ENCODE measurements at regions not wholly inside any gene's neighbourhood (a gene's known extent, or its start where the extent isn't known, plus 50 kb on each side); places are given as distances from the start of the nearest gene placed in this dataset.

GRCh38 chr13:80214050-80214449 is 126.9 kb downstream of the SPRY2 start:
- TF ChIP-seq, protein P1, sequence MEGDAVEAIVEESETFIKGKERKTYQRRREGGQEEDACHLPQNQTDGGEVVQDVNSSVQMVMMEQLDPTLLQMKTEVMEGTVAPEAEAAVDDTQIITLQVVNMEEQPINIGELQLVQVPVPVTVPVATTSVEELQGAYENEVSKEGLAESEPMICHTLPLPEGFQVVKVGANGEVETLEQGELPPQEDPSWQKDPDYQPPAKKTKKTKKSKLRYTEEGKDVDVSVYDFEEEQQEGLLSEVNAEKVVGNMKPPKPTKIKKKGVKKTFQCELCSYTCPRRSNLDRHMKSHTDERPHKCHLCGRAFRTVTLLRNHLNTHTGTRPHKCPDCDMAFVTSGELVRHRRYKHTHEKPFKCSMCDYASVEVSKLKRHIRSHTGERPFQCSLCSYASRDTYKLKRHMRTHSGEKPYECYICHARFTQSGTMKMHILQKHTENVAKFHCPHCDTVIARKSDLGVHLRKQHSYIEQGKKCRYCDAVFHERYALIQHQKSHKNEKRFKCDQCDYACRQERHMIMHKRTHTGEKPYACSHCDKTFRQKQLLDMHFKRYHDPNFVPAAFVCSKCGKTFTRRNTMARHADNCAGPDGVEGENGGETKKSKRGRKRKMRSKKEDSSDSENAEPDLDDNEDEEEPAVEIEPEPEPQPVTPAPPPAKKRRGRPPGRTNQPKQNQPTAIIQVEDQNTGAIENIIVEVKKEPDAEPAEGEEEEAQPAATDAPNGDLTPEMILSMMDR (conservative IDR thresholded peaks at IDR 0.05) = no peak
- no peak overlapping the region for H3K27ac ChIP-seq

DNA sequence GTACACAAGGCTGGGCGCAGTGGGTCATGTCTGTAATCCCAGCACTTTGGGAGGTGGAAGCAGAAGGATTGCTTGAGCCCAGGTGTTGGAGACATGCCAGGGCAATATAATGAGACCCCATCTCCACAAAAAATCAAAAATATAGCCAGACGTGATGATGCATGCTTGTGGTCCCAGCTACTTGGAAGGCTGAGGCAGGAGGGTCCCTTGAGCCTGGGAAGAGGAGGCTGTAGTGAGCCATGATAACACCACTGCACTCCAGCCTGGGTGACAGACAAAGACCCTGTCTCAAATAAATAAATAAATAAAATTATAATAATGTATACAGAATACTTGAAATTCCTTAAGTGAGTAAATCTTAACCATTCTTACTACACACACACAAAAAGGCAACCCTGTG is 127.7 kb downstream of the SPRY2 start:
- TF ChIP-seq, protein P1 (conservative IDR thresholded peaks at IDR 0.05) = no peak
- no peak overlapping the region for H3K27ac ChIP-seq

- TF ChIP-seq, protein P1 (conservative IDR thresholded peaks at IDR 0.05) = no peak
- H3K27ac ChIP-seq = no peak overlapping the region
Observed at GRCh38 chr13:80211566-80211965, 129.4 kb downstream of the SPRY2 start.

- no peak overlapping the region for H3K27ac ChIP-seq
- TF ChIP-seq, protein P1 (conservative IDR thresholded peaks at IDR 0.05) = no peak
Observed at GRCh38 chr13:80204642-80205041, 136.3 kb downstream of the SPRY2 start.

- no peak overlapping the region for H3K27ac ChIP-seq
Observed at GRCh38 chr13:80203496-80203895, 137.4 kb downstream of the SPRY2 start.

DNA sequence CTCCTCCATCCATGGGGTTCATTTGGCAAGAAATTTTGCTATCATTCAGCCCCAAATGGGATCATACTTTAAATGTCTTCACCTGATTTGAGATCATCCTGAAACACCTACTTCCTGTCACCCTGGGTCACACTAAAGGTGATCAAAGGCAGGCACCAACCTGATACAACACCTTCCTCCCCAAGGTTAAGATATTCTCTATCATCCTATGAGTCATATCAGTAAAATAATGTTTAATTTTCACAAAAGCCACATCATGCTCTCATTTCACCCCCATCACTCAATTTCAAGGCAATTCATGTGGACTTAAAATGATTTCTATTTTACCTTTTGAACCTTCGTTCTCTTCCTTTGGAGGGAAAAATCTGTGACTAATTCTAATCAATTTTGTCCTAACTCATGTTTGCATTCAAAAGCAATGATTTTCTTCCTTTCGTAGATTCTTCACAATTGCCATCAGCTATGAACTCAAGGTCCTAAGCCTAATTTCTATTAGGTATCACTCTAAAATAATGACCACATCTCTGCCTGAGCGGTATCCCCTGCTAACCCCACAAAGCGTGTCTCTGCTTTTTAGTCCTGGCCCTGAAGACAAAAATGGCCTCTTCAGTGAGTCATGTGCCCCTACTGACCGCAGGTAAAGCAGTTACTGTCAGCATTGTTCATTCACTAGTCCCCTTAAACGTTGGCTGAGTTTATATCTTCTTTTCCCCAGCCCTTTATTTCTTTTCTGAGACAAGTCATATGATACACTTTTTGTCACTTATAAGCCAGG is 139.0 kb downstream of the SPRY2 start:
- TF ChIP-seq, protein P1 (conservative IDR thresholded peaks at IDR 0.05) = no peak

More at GRCh38 chr13:80203496-80203895, 137.4 kb downstream of the SPRY2 start:
- TF ChIP-seq, protein P1 (conservative IDR thresholded peaks at IDR 0.05) = no peak

DNA sequence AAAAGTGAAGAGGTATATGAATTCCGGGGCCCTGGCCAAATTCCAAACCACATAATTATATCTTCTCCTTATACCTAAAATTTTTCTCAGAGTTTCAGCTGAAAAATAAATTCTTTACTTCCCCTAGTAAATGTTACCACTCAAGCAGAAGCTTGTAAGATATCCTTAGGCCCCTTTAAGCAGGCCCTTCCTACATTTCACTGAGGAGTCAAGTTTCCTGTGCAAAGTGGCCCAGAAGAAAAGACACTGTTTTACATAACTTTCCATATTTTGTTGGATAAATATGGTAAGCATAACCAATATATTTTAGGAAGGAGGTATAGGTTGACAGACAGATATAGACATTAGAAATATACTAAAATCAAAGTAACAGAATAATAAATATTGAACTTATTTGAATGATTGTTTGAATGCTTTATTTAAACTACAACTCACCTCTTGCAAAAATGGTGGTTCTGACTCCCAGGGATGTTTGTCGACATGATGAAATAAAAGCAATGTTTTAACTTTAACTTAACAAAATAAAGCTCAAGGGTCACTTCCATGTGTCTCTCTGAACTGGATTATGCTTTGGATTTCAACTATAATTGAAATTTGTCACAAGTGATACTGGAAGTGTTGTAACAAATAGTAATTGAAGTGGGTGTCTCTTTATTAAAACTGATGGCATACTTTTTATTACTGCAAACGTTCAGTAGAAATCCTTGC is 141.2 kb downstream of the SPRY2 start:
- no peak overlapping the region for H3K27ac ChIP-seq
- TF ChIP-seq, protein P1 (conservative IDR thresholded peaks at IDR 0.05) = no peak

More for the DNA sequence above, 139.0 kb downstream of the SPRY2 start:
- no peak overlapping the region for H3K27ac ChIP-seq
